ENCODE measurements at regions not wholly inside any gene's neighbourhood (a gene's known extent, or its start where the extent isn't known, plus 50 kb on each side); places are given as distances from the start of the nearest gene placed in this dataset.

DNA sequence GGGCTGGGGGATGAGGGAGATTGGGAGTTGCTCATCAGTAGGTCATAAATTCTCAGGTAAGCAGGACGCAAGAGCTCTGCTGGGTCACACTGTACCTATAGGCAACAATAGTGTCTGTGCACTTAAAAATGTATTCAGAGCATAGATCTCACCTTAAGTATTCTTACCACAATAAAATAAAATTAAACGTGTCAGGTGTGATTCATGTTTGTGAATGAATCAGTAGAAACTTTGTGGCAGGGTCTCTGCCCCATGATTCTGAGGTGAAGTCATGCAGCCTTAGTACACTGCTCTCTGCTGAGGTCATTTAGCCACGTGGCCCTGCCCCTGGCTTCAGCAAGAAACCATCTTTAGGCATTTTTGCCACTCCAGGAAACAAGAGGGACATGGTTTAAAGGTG lies 253.8 kb downstream of the FBXO15 start:
- DNase-seq (ENCODE audit: low spot score in 2 of 2): no peak
- intact Hi-C loops (cut with DNase I; ENCODE audit: low total_unique reads): no loop called here
- TF ChIP-seq, protein P1, sequence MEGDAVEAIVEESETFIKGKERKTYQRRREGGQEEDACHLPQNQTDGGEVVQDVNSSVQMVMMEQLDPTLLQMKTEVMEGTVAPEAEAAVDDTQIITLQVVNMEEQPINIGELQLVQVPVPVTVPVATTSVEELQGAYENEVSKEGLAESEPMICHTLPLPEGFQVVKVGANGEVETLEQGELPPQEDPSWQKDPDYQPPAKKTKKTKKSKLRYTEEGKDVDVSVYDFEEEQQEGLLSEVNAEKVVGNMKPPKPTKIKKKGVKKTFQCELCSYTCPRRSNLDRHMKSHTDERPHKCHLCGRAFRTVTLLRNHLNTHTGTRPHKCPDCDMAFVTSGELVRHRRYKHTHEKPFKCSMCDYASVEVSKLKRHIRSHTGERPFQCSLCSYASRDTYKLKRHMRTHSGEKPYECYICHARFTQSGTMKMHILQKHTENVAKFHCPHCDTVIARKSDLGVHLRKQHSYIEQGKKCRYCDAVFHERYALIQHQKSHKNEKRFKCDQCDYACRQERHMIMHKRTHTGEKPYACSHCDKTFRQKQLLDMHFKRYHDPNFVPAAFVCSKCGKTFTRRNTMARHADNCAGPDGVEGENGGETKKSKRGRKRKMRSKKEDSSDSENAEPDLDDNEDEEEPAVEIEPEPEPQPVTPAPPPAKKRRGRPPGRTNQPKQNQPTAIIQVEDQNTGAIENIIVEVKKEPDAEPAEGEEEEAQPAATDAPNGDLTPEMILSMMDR (IDR thresholded peaks at IDR 0.05): no peak
- no peak for TF ChIP-seq POLR2A (IDR thresholded peaks at IDR 0.05)
- 66 to 80% methylated on average over 3 of the region's 3 CpGs for WGBS, 2 donors
- no peak overlapping the region for H3K4me3 ChIP-seq (ENCODE audit: low read depth, poor library complexity, severe bottlenecking)

DNA sequence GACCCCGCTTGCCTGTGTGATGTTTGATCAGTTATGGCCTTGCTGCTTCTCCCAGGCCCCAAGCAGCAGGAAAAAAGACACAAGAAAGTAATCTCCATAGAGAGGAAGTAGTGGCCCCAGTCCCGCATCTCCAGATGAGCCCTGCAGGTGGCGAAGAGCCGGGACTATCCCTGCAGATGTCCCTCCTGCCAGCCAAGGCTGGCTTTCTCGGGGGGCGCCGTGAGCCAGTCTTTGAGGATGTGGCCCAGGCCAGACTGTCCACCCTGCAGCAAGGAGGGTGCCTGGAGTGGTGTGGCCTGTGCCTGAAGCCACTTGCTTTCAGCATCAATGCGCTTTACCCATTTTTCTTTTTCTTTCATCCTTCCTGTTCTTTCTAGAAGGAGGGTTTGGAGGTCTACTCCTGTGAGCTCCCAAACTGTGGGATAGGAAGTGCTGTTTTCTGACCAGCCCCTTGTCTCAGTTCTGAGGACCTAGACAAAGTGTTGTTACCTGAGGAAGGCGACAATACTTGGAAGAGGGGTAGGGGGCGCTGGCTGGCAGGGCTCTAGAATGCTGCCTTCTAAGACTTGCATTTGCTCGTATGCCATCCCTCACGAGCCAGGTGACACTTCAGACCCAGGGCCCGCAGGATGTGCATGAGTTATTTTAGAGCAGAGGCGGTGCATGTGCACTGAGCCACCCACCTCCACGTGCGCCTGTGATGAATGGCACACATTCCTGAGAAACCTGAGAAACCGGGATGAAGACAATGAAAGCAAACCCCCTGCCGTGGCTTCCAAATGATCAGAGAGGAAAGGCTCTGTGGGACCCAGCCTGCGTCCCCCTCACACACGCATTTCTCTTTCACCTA lies 255.8 kb downstream of the FBXO15 start:
- WGBS, 2 donors: 46 to 50% methylated on average over 20 of the region's 20 CpGs
- intact Hi-C loops (cut with DNase I; ENCODE audit: low total_unique reads): no loop called here
- H3K4me3 ChIP-seq (ENCODE audit: low read depth, poor library complexity, severe bottlenecking): no peak overlapping the region
- no peak for DNase-seq (ENCODE audit: low spot score in 2 of 2)
- TF ChIP-seq, protein P1 (IDR thresholded peaks at IDR 0.05): no peak

DNA sequence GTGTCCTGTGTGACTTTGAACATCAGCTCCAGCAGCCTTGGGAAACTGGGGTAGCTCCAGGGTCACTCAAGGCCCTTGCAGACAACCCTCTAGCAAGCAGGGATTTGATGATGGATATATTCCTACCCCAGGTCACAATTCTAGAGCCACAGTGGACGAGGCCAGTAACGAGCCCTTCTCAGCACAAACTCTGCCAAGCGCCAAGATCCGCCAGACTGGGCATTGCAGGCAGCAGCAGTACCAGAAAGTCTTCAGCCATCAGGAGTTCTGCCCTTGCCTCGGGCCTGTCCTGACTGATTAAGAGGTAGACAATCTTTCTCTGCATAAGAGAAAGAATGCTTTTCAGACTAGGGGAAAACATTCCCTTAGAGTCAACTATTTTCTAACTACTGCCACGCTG lies 259.1 kb downstream of the FBXO15 start:
- 85% methylated on average over 6 of the region's 6 CpGs for whole genome bisulfite sequencing, 2 donors
- DNase-seq (ENCODE audit: low spot score in 2 of 2): no peak
- intact Hi-C loops (cut with DNase I; ENCODE audit: low total_unique reads): no loop called here
- TF ChIP-seq, protein P1 (IDR thresholded peaks at IDR 0.05): no peak
- TF ChIP-seq POLR2A (IDR thresholded peaks at IDR 0.05): no peak
- no peak overlapping the region for H3K4me3 ChIP-seq (ENCODE audit: low read depth, poor library complexity, severe bottlenecking)

DNA sequence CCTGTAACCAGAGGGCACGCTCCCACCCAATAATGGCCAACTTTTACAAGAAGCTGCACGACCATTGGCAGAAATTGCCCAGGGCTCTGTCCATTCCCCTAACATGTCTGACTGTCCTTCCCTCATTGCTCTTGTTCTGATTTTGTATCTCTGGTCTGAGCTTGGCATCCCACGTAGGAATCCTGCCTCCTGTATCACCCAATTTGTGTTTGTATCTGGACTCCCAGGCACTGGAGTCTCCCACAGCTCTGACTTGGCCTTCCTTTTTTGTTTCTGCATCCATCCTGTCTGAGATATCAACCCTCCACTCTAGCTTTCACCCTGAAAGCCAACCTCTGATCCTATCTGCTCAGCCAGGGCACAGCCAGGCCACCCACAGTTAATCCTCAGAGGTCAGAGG lies 259.8 kb downstream of the FBXO15 start:
- TF ChIP-seq, protein P1 (IDR thresholded peaks at IDR 0.05): no peak
- TF ChIP-seq POLR2A (IDR thresholded peaks at IDR 0.05): no peak
- DNase-seq (ENCODE audit: low spot score in 2 of 2): no peak
- intact Hi-C loops (cut with DNase I; ENCODE audit: low total_unique reads): no loop called here
- no peak overlapping the region for H3K4me3 ChIP-seq (ENCODE audit: low read depth, poor library complexity, severe bottlenecking)
- 85 to 92% methylated on average over 3 of the region's 3 CpGs for WGBS, 2 donors

DNA sequence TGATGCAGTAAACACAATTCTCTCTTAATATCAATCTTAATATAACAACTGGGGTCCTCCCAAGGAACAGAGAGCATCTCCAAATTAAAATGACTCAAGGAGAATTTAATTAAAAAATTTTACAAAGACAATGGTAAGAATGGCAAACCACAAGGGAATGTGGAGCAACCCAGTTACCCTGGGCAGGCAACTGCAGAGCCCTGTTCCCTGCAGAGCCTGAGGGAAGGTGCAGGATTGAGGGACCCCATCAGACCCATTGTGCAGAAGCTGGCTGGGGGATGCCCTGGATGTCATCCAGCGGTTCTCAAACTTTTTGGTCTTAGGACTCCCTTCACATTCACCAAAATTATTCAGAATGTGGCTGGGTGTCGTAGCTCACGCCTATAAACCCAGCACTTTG lies 262.8 kb downstream of the FBXO15 start:
- 91 to 97% methylated on average over 3 of the region's 3 CpGs for WGBS, 2 donors
- no peak overlapping the region for H3K4me3 ChIP-seq (ENCODE audit: low read depth, poor library complexity, severe bottlenecking)
- no peak for DNase-seq (ENCODE audit: low spot score in 2 of 2)
- intact Hi-C loops (cut with DNase I; ENCODE audit: low total_unique reads): no loop called here
- TF ChIP-seq, protein P1 (IDR thresholded peaks at IDR 0.05): no peak
- TF ChIP-seq POLR2A (IDR thresholded peaks at IDR 0.05): no peak
